Uterus (tissue), 2 donors: ENCODE measurements at regions not wholly inside any gene's neighbourhood (a gene's known extent, or its start where the extent isn't known, plus 50 kb on each side); places are given as distances from the start of the nearest gene placed in this dataset.

Experiments
- CTCF ChIP-seq, 4 experiments: fragments of 200-600 bp in 2 of 4; fragments of 450-650 bp in 2 of 4; sonication (generic) in 2 of 4; IDR thresholded peaks; one replicate each; pipeline ENCODE4 v1.5.1; 2016 to 2019; ENCODE audit warnings: antibody characterized with exemption in 4 of 4, mild to moderate bottlenecking in 2 of 4, moderate library complexity in 1 of 4
- POLR2A ChIP-seq, 2 donors: fragments of 450-650 bp; IDR thresholded peaks; one replicate each; pipeline ENCODE4 v1.6.1; 2016; ENCODE audit warnings: antibody characterized with exemption in 2 of 2, mild to moderate bottlenecking in 1 of 2, moderate library complexity in 1 of 2

GRCh38 chr3:74506246-74506645 lies 108.2 kb downstream of the CNTN3 start:
- no peak for TF ChIP-seq POLR2A (IDR thresholded peaks at IDR 0.05)
- no peak for TF ChIP-seq CTCF (IDR thresholded peaks at IDR 0.05)
